ENCODE measurements at regions not wholly inside any gene's neighbourhood (a gene's known extent, or its start where the extent isn't known, plus 50 kb on each side); places are given as distances from the start of the nearest gene placed in this dataset.

- H3K36me3 ChIP-seq (replicated peaks): no peaks in the 10 kb centered on the region
- in situ Hi-C loops (cut with HindIII; ENCODE audit: low pct_ligation_motif_present, low sequenced_read_pairs): no loop called here
- no peak overlapping the region for H3K27ac ChIP-seq
- no peak for DNase-seq
- no peak overlapping the region for H3K4me3 ChIP-seq (ENCODE audit: low read depth, low read length)
- TF ChIP-seq CTCF (IDR thresholded peaks at IDR 0.05; ENCODE audit: low read depth, low read length, missing control alignments): no peak
- H3K27me3 ChIP-seq (replicated peaks): no peaks in the 10 kb centered on the region
Measured at GRCh38 chr4:145297556-145297955, 117.2 kb upstream of the OTUD4 start.

- in situ Hi-C loops (cut with HindIII; ENCODE audit: low pct_ligation_motif_present, low sequenced_read_pairs): no loop called here
- no peak overlapping the region for H3K4me3 ChIP-seq (ENCODE audit: low read depth, low read length)
- DNase-seq: no peak
- H3K27ac ChIP-seq: no peak overlapping the region
- no peaks in the 10 kb centered on the region for H3K36me3 ChIP-seq (replicated peaks)
- no peaks in the 10 kb centered on the region for H3K27me3 ChIP-seq (replicated peaks)
- no peak for TF ChIP-seq CTCF (IDR thresholded peaks at IDR 0.05; ENCODE audit: low read depth, low read length, missing control alignments)
Measured at GRCh38 chr4:145295547-145295946, 115.2 kb upstream of the OTUD4 start.

- Histone ChIP-seq H3K27me3 (replicated peaks) (no peaks in the 10 kb centered on the region), H3K36me3 (replicated peaks) (no peaks in the 10 kb centered on the region), H3K27ac (no peak overlapping the region), H3K4me3 (ENCODE audit: low read depth, low read length) (no peak overlapping the region)
- in situ Hi-C loops (cut with HindIII; ENCODE audit: low pct_ligation_motif_present, low sequenced_read_pairs): no loop called here
- TF ChIP-seq CTCF (IDR thresholded peaks at IDR 0.05; ENCODE audit: low read depth, low read length, missing control alignments): no peak
- no peak for DNase-seq
Measured at GRCh38 chr4:145295122-145295521, 114.7 kb upstream of the OTUD4 start.

GRCh38 chr4:145293658-145294057, 113.3 kb upstream of the OTUD4 start:
- Histone ChIP-seq H3K36me3 (replicated peaks) (no peaks in the 10 kb centered on the region), H3K27me3 (replicated peaks) (no peaks in the 10 kb centered on the region), H3K4me3 (ENCODE audit: low read depth, low read length) (no peak overlapping the region), H3K27ac (no peak overlapping the region)
- in situ Hi-C loops (cut with HindIII; ENCODE audit: low pct_ligation_motif_present, low sequenced_read_pairs): no loop called here
- TF ChIP-seq CTCF (IDR thresholded peaks at IDR 0.05; ENCODE audit: low read depth, low read length, missing control alignments): no peak
- no peak for DNase-seq

- Histone ChIP-seq H3K4me3 (ENCODE audit: low read depth, low read length) (no peak overlapping the region), H3K27me3 (replicated peaks) (no peaks in the 10 kb centered on the region), H3K36me3 (replicated peaks) (no peaks in the 10 kb centered on the region), H3K27ac (no peak overlapping the region)
- TF ChIP-seq CTCF (IDR thresholded peaks at IDR 0.05; ENCODE audit: low read depth, low read length, missing control alignments): no peak
- DNase-seq: no peak
- in situ Hi-C loops (cut with HindIII; ENCODE audit: low pct_ligation_motif_present, low sequenced_read_pairs): no loop called here
Measured at GRCh38 chr4:145290955-145291354, 110.6 kb upstream of the OTUD4 start.

GRCh38 chr4:145289403-145290076, 109.2 kb upstream of the OTUD4 start:
- in situ Hi-C loops (cut with HindIII; ENCODE audit: low pct_ligation_motif_present, low sequenced_read_pairs): no loop called here
- peak; percentile 40 for DNase-seq
- Histone ChIP-seq H3K27ac (no peak overlapping the region), H3K36me3 (replicated peaks) (no peaks in the 10 kb centered on the region), H3K27me3 (replicated peaks) (no peaks in the 10 kb centered on the region), H3K4me3 (ENCODE audit: low read depth, low read length) (no peak overlapping the region)
- no peak for TF ChIP-seq CTCF (IDR thresholded peaks at IDR 0.05; ENCODE audit: low read depth, low read length, missing control alignments)

Measured in brain microvascular endothelial cell (primary cell).